ENCODE measurements at regions not wholly inside any gene's neighbourhood (a gene's known extent, or its start where the extent isn't known, plus 50 kb on each side); places are given as distances from the start of the nearest gene placed in this dataset.
A peak's percentile ranks its signal among the peaks of the same experiment; 100 is the strongest.

- 17% methylated on average over 4 of the region's 4 CpGs for WGBS (ENCODE audit: insufficient coverage, insufficient replicate concordance, low lambda C conversion rate, missing lambda C conversion rate)
- Histone ChIP-seq H2AFZ (ENCODE audit: control insufficient read depth, low read depth, low read length) (peak overlapping the region; percentile 15; the same call in 1 of the 2 replicates), H3K9me3 (replicated peaks; ENCODE audit: control insufficient read depth, insufficient read depth, low read length) (no peaks in the 10 kb centered on the region), H3K27ac (ENCODE audit: control insufficient read depth, insufficient read depth) (no peak overlapping the region; the same call in 1 of the 2 replicates), H4K20me1 (ENCODE audit: control insufficient read depth, insufficient read depth) (no peaks in the 10 kb centered on the region), H3K9ac (ENCODE audit: control insufficient read depth, insufficient read depth, low read length) (no peak overlapping the region), H3K79me2 (ENCODE audit: control insufficient read depth, insufficient read depth, low read length) (peaks cover 32% of the 10 kb centered on the region), H3K4me2 (ENCODE audit: control insufficient read depth, insufficient read depth) (peak overlapping the region; percentile 72), H3K36me3 (ENCODE audit: control insufficient read depth in 2 of 2, insufficient read depth in 2 of 2, low read length in 1 of 2) (no peaks in the 10 kb centered on the region), H3K4me3 (no peak overlapping the region; the same call in 1 of the 2 replicates), H3K27me3 (replicated peaks in 1 of 2; ENCODE audit: control insufficient read depth in 2 of 2, insufficient read depth in 2 of 2, low read length in 1 of 2) (no peaks in the 10 kb centered on the region), H3K4me1 (ENCODE audit: control insufficient read depth, insufficient read depth, low read length) (peaks cover 34% of the 10 kb centered on the region)
- RAD21 ChIA-PET (ENCODE audit: unreplicated experiment), result no interaction called here
- SMC1A ChIA-PET (ENCODE audit: uncharacterized antibody, unreplicated experiment), result no interaction called here
- intact Hi-C loops (cut with micrococcal nuclease; ENCODE audit: unreplicated experiment), result loop anchor here (10.0 kb wide), 2 partner anchors 289 to 439 kb away; no protein-coding TSS in a partner anchor
- BruUV-seq (replicated peaks), result no TSS peak
- POLR2A ChIA-PET, result no interaction called here
- no peak for DNase-seq (ENCODE audit: low read depth, low spot score)
- ATAC-seq, result peak; percentile 6; the same call in 2 of the 3 replicates
- no peak for FAIRE-seq
- CTCF ChIA-PET, result no interaction called here
- TF ChIP-seq CREB1 (IDR thresholded peaks at IDR 0.05; ENCODE audit: low read depth) (peak; percentile 63), CTCF (IDR thresholded peaks at IDR 0.05 in 2 of 3, conservative IDR thresholded peaks at IDR 0.05 in 1 of 3; ENCODE audit: control insufficient read depth in 2 of 3, extremely low read depth in 1 of 3, insufficient read depth in 1 of 3, low read depth in 3 of 3, low read length in 3 of 3) (no peak), RAD21 (IDR thresholded peaks at IDR 0.05; ENCODE audit: insufficient read depth, low read depth, low read length) (no peak), ATF7 (IDR thresholded peaks at IDR 0.05; ENCODE audit: low read depth) (peak; percentile 75), PRDM15 (CRISPR knock-in tag; IDR thresholded peaks at IDR 0.05) (no peak), TCF12 (IDR thresholded peaks at IDR 0.05; ENCODE audit: low read depth, low read length) (no peak), HCFC1 (IDR thresholded peaks at IDR 0.05; ENCODE audit: low read length) (no peak), ATF2 (IDR thresholded peaks at IDR 0.05; ENCODE audit: low read length) (0 out of 2 replicates have a peak, but pooled peaks have one; percentile 16), RUNX3 (IDR thresholded peaks at IDR 0.05; ENCODE audit: low read length) (peak; percentile 35), CREM (IDR thresholded peaks at IDR 0.05; ENCODE audit: low read depth) (peak; percentile 57; the same call in 1 of the 2 replicates)
- in situ Hi-C loops (cut with MboI), result no loop called here
These were observed 197.1 kb upstream of the FOXN3 start for GRCh38 chr14:89614009-89614691.

Measured in GM12878 (cell line).